Globus pallidus (tissue), 1 donor: ENCODE measurements at regions not wholly inside any gene's neighbourhood (a gene's known extent, or its start where the extent isn't known, plus 50 kb on each side); places are given as distances from the start of the nearest gene placed in this dataset.
"Not testable (repeated sequence)": the region's sequence is repeated elsewhere in the genome, so short reads cannot be mapped to it uniquely, and the experiment has no call there.

ENCODE experiments used
- DNase-seq: peaks from one replicate; pipeline ENCODE4 v3.0.0-alpha.2; 2015; ENCODE audit warnings: low spot score

DNA sequence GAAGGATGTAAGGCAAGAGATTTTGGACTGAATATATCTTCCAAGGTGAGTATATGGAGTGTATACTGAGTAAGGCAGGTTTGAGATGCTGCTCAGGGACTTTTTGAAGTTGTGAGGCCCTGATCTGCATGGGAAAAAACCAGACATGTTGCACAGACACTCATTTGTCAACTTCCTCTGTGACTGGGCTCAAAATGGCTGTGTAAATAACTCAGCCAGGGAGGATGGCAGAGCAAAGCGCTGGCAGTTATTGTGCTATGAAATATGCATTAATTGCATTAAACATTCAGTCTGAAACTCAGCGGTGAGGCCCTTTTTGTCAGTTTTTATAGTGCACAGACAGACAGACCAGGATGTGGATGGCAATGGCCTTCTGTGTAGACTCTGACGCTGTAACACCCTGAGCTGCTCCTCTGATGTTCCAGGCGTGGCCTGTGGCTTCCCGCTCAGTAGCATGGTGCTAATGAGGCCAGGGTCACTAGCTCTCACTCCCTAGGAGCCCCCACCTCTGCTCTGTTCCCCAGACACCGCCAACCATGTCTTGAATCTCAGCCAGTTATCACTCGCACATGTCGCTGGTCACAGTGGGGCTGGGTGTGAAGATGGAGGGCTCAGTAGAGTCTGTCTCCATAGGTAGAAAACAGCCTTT lies 307.0 kb upstream of the PROX1 start:
- DNase-seq: no peak

DNA sequence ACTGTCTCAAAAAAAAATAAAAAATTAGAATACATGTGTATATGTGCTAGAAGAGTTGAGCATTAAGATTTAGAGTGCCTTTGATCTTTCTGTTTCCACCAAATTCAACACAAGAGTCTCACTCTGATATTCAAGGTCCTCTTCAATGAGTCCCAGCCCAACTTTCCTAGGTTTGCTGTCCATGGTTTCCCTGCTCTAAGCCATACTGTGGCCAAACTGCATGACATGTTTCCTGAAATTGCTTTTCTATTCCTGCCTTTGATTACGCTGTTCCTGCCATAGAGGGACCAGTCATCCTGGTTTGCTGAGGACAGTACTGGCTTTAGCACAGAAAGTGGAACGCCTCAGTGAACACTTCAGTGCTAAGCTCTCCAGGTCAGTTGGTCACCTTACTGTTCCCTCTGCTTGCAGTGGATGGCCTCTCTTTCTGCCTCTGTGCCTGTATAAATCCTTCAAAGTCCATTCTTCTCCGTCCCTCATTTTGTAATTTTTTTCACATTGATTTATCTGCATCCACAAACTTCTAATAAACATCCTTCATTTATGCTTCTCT lies 305.9 kb upstream of the PROX1 start:
- no peak for DNase-seq

DNA sequence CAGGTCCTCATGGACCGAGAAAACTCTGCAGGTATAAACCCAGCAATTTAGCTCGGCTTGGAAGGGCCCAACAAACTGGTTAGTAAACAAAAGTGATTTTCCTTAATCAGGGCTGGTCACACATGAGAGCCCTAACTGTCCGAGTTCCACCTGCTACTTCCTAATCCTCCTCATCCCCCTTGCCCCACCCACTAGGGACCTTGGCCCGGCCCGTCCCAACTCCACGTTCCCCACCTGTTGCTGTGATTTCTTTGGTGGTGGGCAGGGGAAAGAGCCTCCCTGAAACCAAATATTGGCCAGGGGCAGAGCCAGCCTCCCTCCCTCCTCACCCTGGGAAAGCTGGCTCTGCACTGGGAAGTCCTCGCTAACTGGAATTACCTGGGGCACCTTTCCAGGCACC lies 304.2 kb upstream of the PROX1 start:
- DNase-seq: no peak

DNA sequence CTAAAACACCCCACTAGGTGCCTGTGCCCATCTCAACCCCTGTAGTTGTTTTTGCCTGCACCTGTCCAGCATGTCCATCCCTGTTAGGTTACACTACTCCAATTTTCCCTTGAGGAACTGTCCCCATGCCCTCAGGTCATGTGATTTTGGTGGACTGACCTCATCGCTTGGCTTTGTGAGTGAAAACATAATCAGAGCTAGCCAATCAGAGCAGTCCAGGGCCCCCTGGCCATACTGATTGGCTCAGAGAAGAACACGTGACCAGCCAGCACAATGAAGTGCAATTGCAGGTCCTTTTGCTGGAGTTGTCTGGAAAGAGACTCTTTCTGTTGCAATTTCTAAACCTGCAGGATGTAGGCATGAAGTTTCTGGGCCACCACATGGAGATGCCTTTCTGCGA lies 303.3 kb upstream of the PROX1 start:
- no peak for DNase-seq

DNA sequence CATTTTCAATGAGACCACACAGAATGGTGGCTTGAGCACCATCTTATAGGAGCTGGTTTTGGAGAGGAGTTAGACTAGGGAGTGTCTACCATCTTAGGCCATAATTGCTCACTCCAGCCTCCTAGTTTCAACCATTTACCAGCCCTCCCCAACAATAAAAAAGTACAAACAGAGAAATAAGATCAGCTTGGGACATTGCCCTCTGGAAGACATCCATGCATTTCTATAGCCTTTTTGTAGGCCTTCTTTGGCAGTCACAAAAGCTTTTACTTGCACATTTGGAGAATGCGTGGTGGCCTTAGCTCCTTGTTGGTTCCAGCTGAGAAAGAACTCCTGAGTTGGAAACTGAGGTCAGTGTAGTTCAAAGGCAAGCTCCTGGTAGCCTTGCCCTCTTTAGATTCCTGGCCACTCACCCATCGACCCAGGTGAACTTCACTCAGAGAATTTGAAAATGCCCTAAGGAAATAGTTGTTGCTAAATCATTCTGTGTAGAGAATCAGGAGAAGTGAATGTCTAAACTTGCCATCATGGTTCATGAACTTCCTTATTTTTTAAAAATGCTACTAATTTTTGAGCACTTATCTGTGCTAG lies 301.7 kb upstream of the PROX1 start:
- DNase-seq: no peak

DNA sequence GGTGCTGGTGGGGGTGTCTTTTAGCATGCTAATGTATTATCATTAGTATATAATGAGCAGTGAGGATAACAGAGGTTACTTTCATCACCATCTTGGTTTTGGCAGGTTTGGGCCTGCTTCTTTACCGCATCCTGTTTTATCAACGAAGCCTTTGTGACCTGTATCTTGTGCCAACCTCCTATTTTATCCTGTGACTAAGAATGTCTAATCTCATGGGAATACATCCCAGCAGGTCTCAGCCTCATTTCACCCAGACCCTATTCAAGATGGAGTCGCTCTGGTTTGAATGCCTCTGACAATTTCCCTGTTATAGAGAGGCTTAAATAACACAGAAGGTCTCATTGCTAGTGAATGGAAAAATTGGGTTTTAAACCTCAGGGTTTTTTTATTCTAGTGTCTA lies 300.8 kb upstream of the PROX1 start:
- no peak for DNase-seq

DNA sequence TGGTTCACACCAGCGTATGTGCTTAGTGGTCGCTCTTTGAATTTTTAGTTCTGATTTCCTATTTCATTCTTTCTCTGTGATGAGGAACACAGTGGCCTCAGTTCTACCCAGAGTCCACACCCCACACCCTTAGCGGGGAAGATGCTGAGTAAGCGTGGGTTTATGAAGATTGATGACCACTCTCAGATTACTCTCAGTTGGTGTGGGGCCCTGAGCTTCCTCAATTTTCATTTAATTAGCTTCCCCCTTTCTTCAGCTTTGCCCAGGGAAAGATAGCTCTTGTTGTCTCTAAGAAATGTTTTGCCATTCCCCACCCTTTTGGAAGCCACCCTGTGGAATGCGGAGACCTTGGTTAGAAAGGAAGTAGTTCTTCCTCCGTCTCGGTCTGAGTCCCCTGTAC lies 299.9 kb upstream of the PROX1 start:
- no peak for DNase-seq

DNA sequence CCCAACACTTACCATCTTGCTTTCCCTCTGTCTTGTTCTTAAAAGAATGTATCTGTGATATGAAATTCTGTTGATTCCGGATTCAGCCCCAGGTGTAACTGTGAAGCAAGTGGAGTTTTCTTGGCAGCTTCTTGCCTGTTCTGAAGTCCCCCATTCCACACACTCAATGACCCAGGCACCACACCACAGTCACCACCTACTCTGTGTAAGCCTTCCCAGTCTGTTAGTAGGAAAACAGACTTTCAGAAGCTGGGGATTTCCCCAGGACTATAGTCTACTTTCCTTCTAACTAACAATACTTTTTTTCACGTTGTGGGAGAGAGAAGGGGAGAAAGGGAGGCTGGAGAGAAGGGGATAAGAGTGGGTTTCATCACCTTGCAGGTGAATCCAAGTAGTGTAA lies 299.1 kb upstream of the PROX1 start:
- DNase-seq: no peak

DNA sequence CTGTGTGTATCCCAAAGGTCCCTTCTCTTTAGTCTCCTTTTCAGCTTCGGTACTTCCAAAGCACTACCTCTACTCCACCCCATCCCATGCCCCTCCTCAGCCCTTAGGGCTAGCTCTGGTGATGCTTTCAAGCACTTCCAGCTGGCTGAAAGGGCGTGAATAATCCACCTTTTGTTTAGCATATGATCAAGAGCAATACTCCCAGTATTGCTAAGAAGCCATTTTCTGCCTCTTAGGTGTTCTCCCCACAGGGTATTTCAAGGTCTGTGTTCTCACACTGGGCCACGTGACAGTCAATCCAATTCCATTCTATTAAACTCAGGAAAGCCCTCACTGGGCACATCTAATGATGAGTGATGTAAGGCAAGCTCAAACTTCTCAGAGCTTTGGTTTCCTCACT lies 298.5 kb upstream of the PROX1 start:
- no peak for DNase-seq

DNA sequence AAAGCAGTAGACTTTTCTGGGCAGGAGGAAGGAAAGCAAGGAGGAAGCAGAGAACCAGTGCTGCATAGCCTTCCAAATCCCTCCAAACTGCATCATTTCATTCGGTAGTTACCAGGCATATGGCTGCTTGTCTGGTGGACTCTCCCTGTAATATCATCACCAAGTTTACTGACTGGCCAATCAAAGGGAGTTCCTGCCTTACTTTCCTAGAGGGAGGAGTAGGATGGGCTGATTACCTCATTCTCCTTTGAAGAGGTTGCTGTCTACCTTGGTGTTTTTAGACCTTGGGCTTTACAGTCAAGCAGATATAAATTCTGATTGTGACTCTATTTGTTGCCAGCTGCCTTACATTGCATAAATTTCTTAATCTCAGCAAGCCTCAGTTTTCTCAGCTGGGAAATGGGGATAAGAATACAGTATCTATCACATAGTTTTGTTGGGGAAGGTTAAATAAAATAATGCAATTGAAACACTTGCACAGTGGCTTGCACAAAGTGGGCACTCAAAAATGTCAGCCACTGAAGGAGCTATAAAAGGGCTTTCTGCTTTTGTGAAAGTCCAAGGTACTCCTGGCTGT lies 297.3 kb upstream of the PROX1 start:
- no peak for DNase-seq

DNA sequence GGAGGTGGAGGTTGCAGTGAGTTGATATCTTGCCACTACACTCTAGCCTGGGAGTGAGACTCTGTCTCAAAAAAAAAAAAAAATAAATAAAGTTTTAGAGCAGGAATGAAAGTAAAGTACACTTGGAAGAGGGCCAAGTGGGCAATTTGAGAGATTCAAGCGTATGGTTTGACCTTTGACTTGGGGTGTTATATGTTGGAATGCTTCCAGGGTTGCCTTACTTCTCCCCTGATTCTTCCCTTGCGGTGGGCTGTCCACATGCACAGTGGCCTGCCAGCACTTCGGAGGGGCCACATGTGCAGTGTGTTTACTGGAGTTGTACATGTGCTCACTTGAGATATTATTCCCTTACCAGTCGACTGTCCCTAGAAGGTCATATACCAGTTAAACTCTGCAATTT lies 295.5 kb upstream of the PROX1 start:
- no peak for DNase-seq

DNA sequence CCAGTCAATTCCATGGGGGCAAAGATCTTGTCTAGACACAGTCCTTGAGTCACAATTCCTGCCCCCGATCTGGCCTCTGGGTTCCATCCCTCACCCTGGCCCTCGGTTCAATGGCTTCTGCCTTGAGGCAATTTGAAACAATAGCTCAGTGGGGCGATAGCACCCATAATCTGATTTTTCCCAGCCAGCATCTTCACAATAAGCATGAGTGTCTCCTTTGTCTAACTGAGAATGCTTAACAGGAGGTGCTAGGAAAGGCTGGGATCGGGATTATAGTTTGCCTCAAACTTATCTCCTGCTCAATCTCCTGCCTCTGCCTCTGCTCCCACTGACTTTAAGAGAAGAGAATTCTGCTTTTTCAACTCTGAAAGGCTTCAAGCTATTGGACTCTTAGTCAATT lies 293.9 kb upstream of the PROX1 start:
- no peak for DNase-seq

DNA sequence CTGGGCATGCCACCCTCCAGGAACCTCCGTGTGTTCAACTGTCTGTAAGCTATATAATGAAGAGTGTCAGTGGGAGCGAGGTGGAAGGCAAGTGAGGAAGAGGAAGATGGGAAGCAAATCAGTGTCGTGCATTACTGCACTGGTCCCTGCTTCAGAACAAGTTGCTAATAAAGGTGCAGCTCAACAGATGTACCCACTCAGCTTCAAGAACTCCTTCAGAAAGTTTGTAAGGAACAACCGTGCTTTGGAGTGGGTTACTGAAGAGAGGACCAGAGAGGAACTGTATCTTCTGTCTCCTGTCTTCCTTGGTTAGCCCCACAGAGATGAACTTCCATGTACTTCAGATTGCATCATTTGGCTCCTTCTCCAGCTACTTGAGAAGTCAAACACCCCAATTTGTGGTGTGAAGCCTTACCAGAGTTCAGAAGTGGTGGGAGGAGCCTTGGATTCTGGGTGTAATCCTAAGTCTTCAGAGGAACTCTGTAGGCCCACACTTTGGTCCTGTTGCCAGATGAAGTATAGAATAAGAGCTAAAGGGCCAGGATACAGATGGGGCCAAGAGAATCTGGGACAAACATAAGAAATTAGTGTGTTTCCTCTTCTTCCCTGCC lies 290.5 kb upstream of the PROX1 start:
- no peak for DNase-seq

DNA sequence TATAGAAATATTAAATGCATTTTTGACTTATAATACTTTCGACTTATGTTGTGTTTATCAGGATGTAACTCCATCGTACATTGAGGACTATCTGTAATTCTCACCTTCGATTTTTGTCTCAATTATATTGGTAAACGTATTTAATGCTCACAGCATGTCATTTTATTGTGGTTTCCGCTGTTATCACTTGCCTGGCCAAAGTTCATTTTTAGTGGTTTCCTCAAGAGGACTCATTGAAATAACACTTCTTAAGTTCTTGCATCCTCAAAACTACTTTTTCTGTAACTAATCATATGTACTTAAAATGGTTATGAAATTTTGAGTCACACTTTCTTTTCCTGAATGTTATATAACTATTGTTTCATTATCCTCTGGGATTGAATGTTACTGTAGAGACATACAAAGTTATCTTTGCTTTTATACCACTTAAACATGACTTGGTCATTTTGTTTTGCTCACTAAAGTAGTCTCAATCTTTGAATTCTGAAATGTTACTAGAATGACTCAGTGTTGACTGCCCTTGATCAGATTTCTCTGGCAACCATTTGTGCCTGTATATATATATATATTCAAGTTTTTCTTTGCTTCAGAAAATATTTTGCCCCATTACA lies 289.6 kb upstream of the PROX1 start:
- no peak for DNase-seq

DNA sequence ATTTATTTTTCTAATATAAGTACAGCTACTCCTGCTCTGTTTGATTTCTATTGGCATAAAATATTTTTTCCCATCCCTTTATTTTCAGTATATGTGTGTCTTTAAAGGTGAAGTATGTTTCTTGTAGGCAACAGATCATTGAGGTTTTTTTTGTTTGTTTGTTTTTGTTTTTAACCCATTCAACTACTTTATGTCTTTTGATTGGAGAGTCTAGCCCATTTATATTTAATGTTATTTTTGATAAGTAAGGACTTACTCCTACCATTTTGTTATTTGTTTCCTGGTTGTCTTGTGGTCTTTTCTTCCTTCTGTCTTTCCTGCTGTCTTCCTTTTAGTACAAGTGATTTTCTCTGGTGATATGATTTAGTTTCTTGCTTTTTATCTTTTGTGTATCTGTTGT lies 285.1 kb upstream of the PROX1 start:
- DNase-seq: no peak

DNA sequence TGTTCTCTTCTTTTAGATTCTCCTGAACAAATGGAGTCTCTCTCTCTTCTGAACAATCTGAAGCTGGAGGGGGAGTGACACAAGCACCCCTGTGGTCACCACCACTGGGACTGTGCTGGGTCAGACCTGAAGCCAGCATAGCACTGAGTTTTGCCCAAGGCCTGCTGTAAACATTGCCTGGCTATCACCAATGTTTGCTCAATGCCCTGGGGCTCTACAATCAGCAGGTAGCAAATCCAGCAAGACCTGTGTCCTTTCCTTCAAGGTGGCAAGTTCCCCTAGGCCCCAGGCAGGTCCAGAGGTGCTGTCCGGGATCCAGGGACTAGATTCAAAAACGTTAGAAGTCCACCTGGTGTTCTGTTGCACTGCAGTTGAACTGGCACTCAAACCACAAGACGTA lies 282.8 kb upstream of the PROX1 start:
- DNase-seq: no peak

DNA sequence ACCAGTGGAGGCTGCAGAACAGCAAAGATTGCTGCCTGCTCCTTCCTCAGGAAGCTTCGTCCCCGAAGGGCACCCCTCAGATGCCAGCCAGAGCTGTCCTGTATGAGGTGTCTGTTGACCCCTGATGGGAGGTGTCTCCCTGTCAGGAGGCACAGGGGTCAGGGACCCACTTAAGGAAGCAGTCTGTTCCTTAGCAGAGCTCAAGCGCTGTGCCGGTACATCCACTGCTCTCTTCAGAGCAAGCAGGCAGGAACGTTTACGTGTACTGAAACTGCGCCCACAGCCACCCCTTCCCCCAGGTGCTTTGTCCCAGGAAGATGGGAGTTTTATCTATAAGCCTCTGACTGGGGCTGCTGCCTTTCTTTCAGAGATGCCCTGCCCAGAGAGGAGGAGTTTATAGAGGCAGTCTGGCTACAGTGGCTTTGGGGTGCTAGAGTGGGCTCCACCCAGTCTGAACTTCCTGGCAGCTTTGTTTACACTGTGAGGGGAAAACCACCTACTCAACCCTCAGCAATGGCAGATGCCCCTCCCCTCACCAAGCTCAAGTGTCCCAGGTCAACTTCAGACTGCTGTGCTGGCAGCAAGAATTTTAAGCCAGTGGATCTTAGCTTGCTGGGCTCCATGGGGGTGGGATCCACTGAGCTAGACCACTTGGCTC lies 275.8 kb upstream of the PROX1 start:
- DNase-seq: not testable (repeated sequence)

DNA sequence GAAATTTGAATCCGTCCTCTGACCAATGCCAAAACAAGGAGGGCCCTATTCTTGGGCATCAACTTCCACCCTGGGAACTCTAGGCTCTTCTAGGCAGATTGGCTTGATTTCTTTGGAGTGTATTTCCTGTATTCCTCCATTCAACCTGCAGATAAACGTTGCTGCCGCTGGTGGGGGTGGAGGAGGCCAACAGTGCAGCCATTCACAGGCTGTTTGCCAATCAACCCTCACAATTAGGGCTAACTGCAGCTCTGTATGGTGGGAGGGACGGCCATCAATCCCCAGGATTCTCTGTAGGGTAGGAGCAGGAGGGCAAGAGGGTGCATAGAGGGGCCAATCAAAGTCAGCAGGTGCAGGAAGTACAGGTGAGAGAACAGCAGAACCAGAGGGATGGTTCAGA lies 273.1 kb upstream of the PROX1 start:
- DNase-seq: no peak

DNA sequence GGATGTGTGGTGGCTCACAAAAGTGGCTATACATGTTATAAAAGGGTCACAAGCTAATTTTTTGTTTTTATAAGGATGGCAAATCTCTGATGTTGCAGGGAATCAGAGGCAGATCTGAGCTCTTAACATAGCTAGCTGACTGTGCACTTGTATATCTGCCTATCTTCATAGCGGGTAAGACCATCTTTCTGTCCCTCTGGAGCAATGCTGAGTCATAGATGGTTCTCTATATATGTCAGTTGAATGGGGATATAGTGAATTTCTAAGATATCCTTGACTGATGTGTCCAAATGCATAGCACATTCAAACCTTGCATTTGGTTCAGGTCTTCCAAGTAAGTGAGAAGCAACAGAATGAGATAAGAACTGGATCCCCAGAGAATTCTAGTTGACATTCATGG lies 272.6 kb upstream of the PROX1 start:
- DNase-seq: no peak

DNA sequence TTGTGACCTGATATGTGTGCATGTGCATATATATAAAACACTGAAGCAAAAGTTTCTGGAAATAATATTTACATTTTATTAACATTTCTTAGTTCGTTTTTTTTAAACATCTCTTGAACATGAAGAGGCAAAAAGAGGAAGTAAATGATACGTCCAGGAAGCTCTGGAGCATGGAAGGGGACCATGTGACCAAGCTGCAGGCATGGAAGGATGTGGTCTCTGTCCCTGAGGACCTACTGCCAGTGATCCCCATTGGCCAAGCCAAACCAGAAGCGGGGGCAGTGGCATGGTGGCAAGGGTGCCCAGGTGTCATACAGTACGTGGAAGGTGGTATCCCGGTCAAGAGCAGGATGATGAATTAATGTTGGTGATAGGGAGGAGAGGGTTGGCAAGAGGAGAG lies 268.3 kb upstream of the PROX1 start:
- DNase-seq: no peak

DNA sequence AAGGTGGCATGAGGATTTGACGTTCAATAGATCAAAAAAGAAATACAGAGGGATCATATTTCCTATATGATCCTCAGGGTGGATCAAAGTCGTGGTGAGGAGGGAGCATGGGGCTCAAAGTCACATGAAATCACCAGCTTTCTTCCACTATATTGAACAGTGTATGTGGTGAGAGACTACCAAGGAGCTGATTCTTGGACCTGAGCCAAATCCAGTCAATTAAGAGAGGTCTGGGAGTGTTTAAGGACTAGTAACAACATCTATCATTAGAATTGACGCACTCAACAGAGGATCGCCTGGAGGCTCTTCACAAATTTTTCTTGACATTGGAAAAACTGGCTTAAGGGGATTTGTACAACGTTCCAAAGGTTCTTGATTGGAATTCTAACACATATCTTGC lies 267.7 kb upstream of the PROX1 start:
- DNase-seq: no peak

DNA sequence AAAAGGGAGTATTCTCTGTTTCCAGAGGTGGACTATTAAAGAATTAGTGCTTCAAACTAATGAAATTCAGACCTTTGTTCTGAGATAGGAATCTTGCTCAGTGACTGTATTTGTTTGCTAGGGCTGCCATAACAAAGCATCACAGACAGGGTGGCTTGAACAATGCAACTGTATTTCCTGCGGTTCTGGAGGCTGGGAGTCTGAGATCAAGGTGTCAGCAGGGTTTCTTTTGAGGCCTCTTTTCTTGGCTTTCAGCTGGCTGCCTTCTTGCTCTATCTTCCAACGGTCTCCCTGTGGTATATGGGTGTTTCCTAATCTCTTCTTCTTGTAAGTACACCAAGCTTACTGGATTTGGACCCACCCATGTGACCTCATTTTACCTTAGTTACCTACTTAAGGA lies 264.6 kb upstream of the PROX1 start:
- DNase-seq: no peak
